B cell (primary cell): ENCODE measurements at regions not wholly inside any gene's neighbourhood (a gene's known extent, or its start where the extent isn't known, plus 50 kb on each side); places are given as distances from the start of the nearest gene placed in this dataset.

ENCODE experiments used
- ATAC-seq: fragments of 200-7000 bp; cut with Tn5 transposase; one replicate; pipeline ENCODE4 v1.10.0; 2021; ENCODE audit warnings: low read depth, mild to moderate bottlenecking, moderate number of reproducible peaks, moderate library complexity
- CTCF ChIA-PET: fragments of 350-600 bp; sonication (Branson Sonifier 250); formaldehyde crosslinking; loops from one replicate; lab custom pipeline; 2021; ENCODE audit warnings: antibody characterized with exemption, inconsistent platforms; lab: Charles Lee
- POLR2A ChIA-PET: fragments of 350-600 bp; sonication (Branson Sonifier 250); formaldehyde crosslinking; loops from one replicate; lab custom pipeline; 2021; ENCODE audit warnings: antibody characterized with exemption; lab: Charles Lee
- DNase-seq: peaks from one replicate; pipeline ENCODE4 v3.0.0; 2013
- H2AFZ ChIP-seq: 2 replicates; pipeline ENCODE4 v1.6.1; 2012; ENCODE audit warnings: mild to moderate bottlenecking, low read depth, low read length; ENCODE audit not compliant: insufficient read depth, poor library complexity, severe bottlenecking
- H3K27ac ChIP-seq, 2 donors: 1 replicate in 1 of 2; 2 replicates in 1 of 2; pipeline ENCODE4 v1.5.1; 2012 to 2013; ENCODE audit warnings: low read length in 2 of 2, mild to moderate bottlenecking in 2 of 2, moderate library complexity in 1 of 2
- H3K27me3 ChIP-seq, 4 experiments: fragments of 200-600 bp in 1 of 4; sonication (generic) in 1 of 4; replicated peaks in 1 of 4; 1 replicate in 2 of 4; 2 replicates in 2 of 4; pipeline versions ENCODE4 v1.6.1 to v1.7.0; 2013 to 2016; ENCODE audit warnings: low read length in 3 of 4, mild to moderate bottlenecking in 2 of 4, mixed read lengths in 1 of 4, moderate library complexity in 1 of 4; ENCODE audit not compliant: insufficient read depth in 4 of 4, control insufficient read depth in 3 of 4; ENCODE audit errors: control extremely low read depth in 1 of 4
- H3K36me3 ChIP-seq, 2 experiments: replicated peaks in 1 of 2; 1 replicate in 1 of 2; 2 replicates in 1 of 2; pipeline versions ENCODE4 v1.6.1 to v1.7.1; 2013; ENCODE audit warnings: low read length in 1 of 2; ENCODE audit not compliant: insufficient read depth in 2 of 2, control insufficient read depth in 1 of 2; ENCODE audit errors: control extremely low read depth in 1 of 2, extremely low read depth in 1 of 2
- H3K4me1 ChIP-seq, 2 donors: fragments of 200-600 bp in 1 of 2; sonication (generic) in 1 of 2; 1 replicate in 1 of 2; 2 replicates in 1 of 2; pipeline versions ENCODE4 v1.5.1 to v1.6.1; 2013 to 2017; ENCODE audit warnings: low read length in 2 of 2; ENCODE audit not compliant: control insufficient read depth in 2 of 2, insufficient read depth in 2 of 2
- H3K4me2 ChIP-seq: replicated peaks from 2 replicates; pipeline ENCODE3; 2012; ENCODE audit warnings: mild to moderate bottlenecking, low read depth, low read length; ENCODE audit not compliant: poor library complexity, severe bottlenecking
- H3K4me3 ChIP-seq, 5 experiments: fragments of 200-600 bp in 1 of 5; sonication (generic) in 1 of 5; 1 replicate in 3 of 5; 2 replicates in 2 of 5; pipeline versions ENCODE4 v1.5.1 to v1.7.0; 2011 to 2016; ENCODE audit warnings: low read length in 4 of 5, mild to moderate bottlenecking in 4 of 5, low read depth in 2 of 5, control low read depth in 1 of 5, moderate library complexity in 1 of 5; ENCODE audit not compliant: insufficient read depth in 1 of 5; ENCODE audit errors: control extremely low read depth in 1 of 5, extremely low read depth in 1 of 5
- H3K79me2 ChIP-seq: fragments of 200-600 bp; sonication (generic); one replicate; pipeline ENCODE4 v1.6.0; 2016; ENCODE audit warnings: low read length; ENCODE audit not compliant: control insufficient read depth, insufficient read depth
- H3K9ac ChIP-seq: fragments of 200-600 bp; sonication (generic); 2 replicates; pipeline ENCODE4 v1.6.1; 2017; ENCODE audit warnings: mild to moderate bottlenecking, low read length, moderate library complexity
- H3K9me3 ChIP-seq, 3 donors: one replicate each; pipeline versions ENCODE4 v1.6.1 to v1.7.1; 2013; ENCODE audit warnings: low read length in 2 of 3; ENCODE audit not compliant: control insufficient read depth in 2 of 3, insufficient read depth in 1 of 3; ENCODE audit errors: control extremely low read depth in 1 of 3
- H4K20me1 ChIP-seq: 2 replicates; pipeline ENCODE4 v1.6.0; 2012; ENCODE audit warnings: mild to moderate bottlenecking, low read length; ENCODE audit not compliant: insufficient read depth, control insufficient read depth, poor library complexity, severe bottlenecking
- H3K27ac Mint-ChIP-seq: one replicate; pipeline ENCODE4 v1.8.0; 2021; ENCODE audit warnings: mixed read lengths
- H3K27me3 Mint-ChIP-seq: one replicate; pipeline ENCODE4 v1.8.0; 2021; ENCODE audit warnings: mixed read lengths
- H3K4me1 Mint-ChIP-seq: one replicate; pipeline ENCODE4 v1.8.0; 2021; ENCODE audit warnings: mixed read lengths
- H3K4me3 Mint-ChIP-seq: one replicate; pipeline ENCODE4 v1.8.0; 2021; ENCODE audit warnings: mixed read lengths
- H3K9me3 Mint-ChIP-seq: one replicate; pipeline ENCODE4 v1.8.0; 2022; ENCODE audit warnings: mixed read lengths; ENCODE audit not compliant: insufficient read depth
- CTCF ChIP-seq: fragments of 200-600 bp; IDR thresholded peaks from one replicate; pipeline ENCODE4 v1.8.0; 2022; ENCODE audit warnings: antibody characterized with exemption, mild to moderate bottlenecking
- EZH2 ChIP-seq: IDR thresholded peaks from 2 replicates; pipeline ENCODE4 v1.6.1; 2012; ENCODE audit warnings: borderline replicate concordance, low read depth, mild to moderate bottlenecking, moderate library complexity, low read length; ENCODE audit not compliant: insufficient read depth, poor library complexity, severe bottlenecking
- WGBS: methylation state at CpG from one replicate; pipeline ENCODE4 v1.1.5; 2013; ENCODE audit warnings: missing lambda C conversion rate; ENCODE audit not compliant: insufficient coverage; 5-methylcytosine and 5-hydroxymethylcytosine counted together
- intact Hi-C: fragments of 100-400 bp; cut with micrococcal nuclease; formaldehyde crosslinking; loops from one replicate; pipeline ENCODE4 v1.10.0; 2022

GRCh38 chr3:145013931-145014330 lies 1042.3 kb downstream of the DIPK2A start:
- Mint-ChIP-seq H3K4me3 (no peak overlapping the region), H3K27ac (no peak overlapping the region), H3K9me3 (no peaks in the 10 kb centered on the region), H3K4me1 (no peaks in the 10 kb centered on the region), H3K27me3 (no peaks in the 10 kb centered on the region)
- Histone ChIP-seq H3K9me3 (no peaks in the 10 kb centered on the region), H3K9ac (no peak overlapping the region), H4K20me1 (no peaks in the 10 kb centered on the region), H3K4me3 (no peak overlapping the region), H3K27me3 (no peaks in the 10 kb centered on the region), H3K4me1 (no peaks in the 10 kb centered on the region), H3K36me3 (no peaks in the 10 kb centered on the region), H3K79me2 (no peaks in the 10 kb centered on the region), H2AFZ (no peak overlapping the region), H3K4me2 (no peak overlapping the region), H3K27ac (no peak overlapping the region)
- intact Hi-C loops: no loop called here
- no peak for TF ChIP-seq CTCF
- no peak for TF ChIP-seq EZH2
- ChIA-PET POLR2A (no interaction called here), CTCF (no interaction called here)
- DNase-seq (no peak), ATAC-seq (no peak)
- WGBS: no CpG with 5 or more reads among the region's 1 CpG

GRCh38 chr3:145015253-145015652 lies 1043.6 kb downstream of the DIPK2A start:
- TF ChIP-seq CTCF (no peak), EZH2 (no peak)
- Mint-ChIP-seq H3K27me3 (no peaks in the 10 kb centered on the region), H3K4me3 (no peak overlapping the region)

More at GRCh38 chr3:145015253-145015652, 1043.6 kb downstream of the DIPK2A start:
- no peak overlapping the region for H3K4me3 ChIP-seq
- no peak overlapping the region for H3K9ac ChIP-seq
- H3K27ac Mint-ChIP-seq: no peak overlapping the region
- no peaks in the 10 kb centered on the region for H3K4me1 ChIP-seq
- no peaks in the 10 kb centered on the region for H3K4me1 Mint-ChIP-seq
- H2AFZ ChIP-seq: no peak overlapping the region
- DNase-seq (no peak), ATAC-seq (no peak)
- CTCF ChIA-PET: no interaction called here
- H3K9me3 Mint-ChIP-seq: no peaks in the 10 kb centered on the region
- intact Hi-C loops: no loop called here
- no peaks in the 10 kb centered on the region for H3K36me3 ChIP-seq
- H4K20me1 ChIP-seq: no peaks in the 10 kb centered on the region
- no peaks in the 10 kb centered on the region for H3K27me3 ChIP-seq
- no peak overlapping the region for H3K4me2 ChIP-seq
- 0% methylated on average over 1 of the region's 1 CpG for WGBS
- POLR2A ChIA-PET: no interaction called here
- no peaks in the 10 kb centered on the region for H3K79me2 ChIP-seq
- no peaks in the 10 kb centered on the region for H3K9me3 ChIP-seq
- no peak overlapping the region for H3K27ac ChIP-seq
